ENCODE measurements at regions not wholly inside any gene's neighbourhood (a gene's known extent, or its start where the extent isn't known, plus 50 kb on each side); places are given as distances from the start of the nearest gene placed in this dataset.
A peak's percentile ranks its signal among the peaks of the same experiment; 100 is the strongest.

DNA sequence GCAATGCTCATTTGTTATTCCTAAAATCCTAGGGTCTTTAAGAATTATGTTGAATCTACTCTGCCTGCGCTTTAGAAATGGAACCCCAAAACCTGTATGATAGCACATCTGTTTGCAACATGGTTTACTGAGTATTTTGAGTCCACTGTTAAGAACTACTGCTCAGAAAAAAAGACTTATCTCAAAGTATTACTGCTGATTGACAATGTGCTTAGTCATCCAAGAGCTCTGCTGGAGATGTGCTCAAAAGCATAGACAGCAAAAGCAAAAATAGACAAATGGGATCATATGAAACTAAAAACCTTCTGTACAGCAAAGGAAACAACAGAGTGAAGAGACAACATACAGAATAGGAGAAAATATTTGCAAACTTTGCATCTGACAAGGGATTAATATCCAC lies 107.0 kb downstream of the CTH start:
- no CpG with 5 or more reads among the region's 1 CpG for WGBS (ENCODE audit: insufficient coverage)
- no peak for ATAC-seq (ENCODE audit: low read depth)
- intact Hi-C loops (cut with micrococcal nuclease): no loop called here
- Histone ChIP-seq H3K4me1 (ENCODE audit: control insufficient read depth in 2 of 2, insufficient read depth in 2 of 2, low read length in 2 of 2) (no peaks in the 10 kb centered on the region), H3K79me2 (ENCODE audit: control insufficient read depth, insufficient read depth, low read length) (no peaks in the 10 kb centered on the region), H2AFZ (ENCODE audit: insufficient read depth, low read depth, low read length, poor library complexity, severe bottlenecking) (no peak overlapping the region), H3K4me3 (ENCODE audit: control extremely low read depth in 1 of 5, extremely low read depth in 1 of 5, insufficient read depth in 1 of 5, low read depth in 2 of 5, low read length in 4 of 5) (no peak overlapping the region), H3K4me2 (replicated peaks; ENCODE audit: low read depth, low read length, poor library complexity, severe bottlenecking) (no peak overlapping the region), H4K20me1 (ENCODE audit: control insufficient read depth, insufficient read depth, low read length, poor library complexity, severe bottlenecking) (no peaks in the 10 kb centered on the region), H3K27ac (ENCODE audit: low read length in 2 of 2) (no peak overlapping the region), H3K9me3 (ENCODE audit: control extremely low read depth in 1 of 3, control insufficient read depth in 2 of 3, insufficient read depth in 1 of 3, low read length in 2 of 3) (no peaks in the 10 kb centered on the region), H3K36me3 (replicated peaks in 1 of 2; ENCODE audit: control extremely low read depth in 1 of 2, control insufficient read depth in 1 of 2, extremely low read depth in 1 of 2, insufficient read depth in 2 of 2, low read length in 1 of 2) (no peaks in the 10 kb centered on the region), H3K27me3 (replicated peaks in 1 of 4; ENCODE audit: control extremely low read depth in 1 of 4, control insufficient read depth in 3 of 4, insufficient read depth in 4 of 4, low read length in 3 of 4) (no peaks in the 10 kb centered on the region), H3K9ac (ENCODE audit: low read length) (no peak overlapping the region)
- TF ChIP-seq, protein P1, sequence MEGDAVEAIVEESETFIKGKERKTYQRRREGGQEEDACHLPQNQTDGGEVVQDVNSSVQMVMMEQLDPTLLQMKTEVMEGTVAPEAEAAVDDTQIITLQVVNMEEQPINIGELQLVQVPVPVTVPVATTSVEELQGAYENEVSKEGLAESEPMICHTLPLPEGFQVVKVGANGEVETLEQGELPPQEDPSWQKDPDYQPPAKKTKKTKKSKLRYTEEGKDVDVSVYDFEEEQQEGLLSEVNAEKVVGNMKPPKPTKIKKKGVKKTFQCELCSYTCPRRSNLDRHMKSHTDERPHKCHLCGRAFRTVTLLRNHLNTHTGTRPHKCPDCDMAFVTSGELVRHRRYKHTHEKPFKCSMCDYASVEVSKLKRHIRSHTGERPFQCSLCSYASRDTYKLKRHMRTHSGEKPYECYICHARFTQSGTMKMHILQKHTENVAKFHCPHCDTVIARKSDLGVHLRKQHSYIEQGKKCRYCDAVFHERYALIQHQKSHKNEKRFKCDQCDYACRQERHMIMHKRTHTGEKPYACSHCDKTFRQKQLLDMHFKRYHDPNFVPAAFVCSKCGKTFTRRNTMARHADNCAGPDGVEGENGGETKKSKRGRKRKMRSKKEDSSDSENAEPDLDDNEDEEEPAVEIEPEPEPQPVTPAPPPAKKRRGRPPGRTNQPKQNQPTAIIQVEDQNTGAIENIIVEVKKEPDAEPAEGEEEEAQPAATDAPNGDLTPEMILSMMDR (IDR thresholded peaks at IDR 0.05): no peak
- no peak for TF ChIP-seq EZH2 (IDR thresholded peaks at IDR 0.05; ENCODE audit: borderline replicate concordance, insufficient read depth, low read depth, low read length, poor library complexity, severe bottlenecking)
- Mint-ChIP-seq H3K9me3 (ENCODE audit: insufficient read depth) (no peaks in the 10 kb centered on the region), H3K4me1 (no peaks in the 10 kb centered on the region), H3K27me3 (peaks cover 7% of the 10 kb centered on the region), H3K4me3 (no peak overlapping the region), H3K27ac (no peak overlapping the region)
- DNase-seq: no peak
- ChIA-PET CTCF (interaction anchor here (1.2 kb wide), 1 partner anchor 12 kb away, joined by 5 read pairs; no protein-coding TSS in a partner anchor), POLR2A (no interaction called here)

DNA sequence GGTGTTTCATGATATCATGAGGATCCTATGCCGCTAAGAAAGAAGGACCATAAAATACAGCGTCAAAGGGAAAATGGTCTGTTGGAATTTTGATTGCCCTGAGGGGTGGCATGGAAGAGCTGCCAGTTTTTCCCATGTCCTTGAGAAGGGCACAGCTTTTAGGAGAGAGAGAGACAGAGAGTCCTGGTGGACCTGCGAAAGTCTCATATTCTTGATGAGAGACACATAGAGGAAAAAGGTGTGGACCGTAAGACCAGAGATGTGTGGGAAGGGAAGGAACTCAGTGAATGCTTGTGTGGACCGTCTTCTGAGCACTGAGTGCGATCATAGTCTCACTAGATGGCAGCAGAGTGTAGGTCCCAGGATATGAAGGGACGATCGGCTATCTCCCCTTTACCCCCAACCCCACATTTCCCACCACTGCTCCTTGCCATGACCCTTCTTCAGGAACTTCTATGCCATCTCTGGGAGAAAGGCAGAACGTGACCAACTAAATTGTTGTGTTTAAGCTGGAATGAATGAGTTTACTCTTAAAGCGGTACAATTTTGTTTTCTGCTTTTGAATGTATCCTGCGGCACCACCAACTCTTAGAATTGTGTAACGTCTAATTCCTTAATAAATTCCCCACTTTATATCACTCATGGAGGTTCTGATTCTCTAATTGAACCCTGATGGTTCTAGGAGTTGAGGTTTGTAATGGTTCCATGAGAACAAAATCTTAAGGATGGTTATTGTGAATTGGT lies 117.7 kb downstream of the CTH start:
- POLR2A ChIA-PET: no interaction called here
- Histone ChIP-seq H3K9ac (ENCODE audit: low read length) (no peak overlapping the region), H3K4me2 (replicated peaks; ENCODE audit: low read depth, low read length, poor library complexity, severe bottlenecking) (no peak overlapping the region), H3K79me2 (ENCODE audit: control insufficient read depth, insufficient read depth, low read length) (no peaks in the 10 kb centered on the region), H3K27me3 (replicated peaks in 1 of 4; ENCODE audit: control extremely low read depth in 1 of 4, control insufficient read depth in 3 of 4, insufficient read depth in 4 of 4, low read length in 3 of 4) (peaks cover 0 to 5% (median 0%) of the 10 kb centered on the region in 4 experiments), H4K20me1 (ENCODE audit: control insufficient read depth, insufficient read depth, low read length, poor library complexity, severe bottlenecking) (no peaks in the 10 kb centered on the region), H3K27ac (ENCODE audit: low read length in 2 of 2) (no peak overlapping the region), H2AFZ (ENCODE audit: insufficient read depth, low read depth, low read length, poor library complexity, severe bottlenecking) (no peak overlapping the region), H3K9me3 (ENCODE audit: control extremely low read depth in 1 of 3, control insufficient read depth in 2 of 3, insufficient read depth in 1 of 3, low read length in 2 of 3) (no peaks in the 10 kb centered on the region), H3K36me3 (replicated peaks in 1 of 2; ENCODE audit: control extremely low read depth in 1 of 2, control insufficient read depth in 1 of 2, extremely low read depth in 1 of 2, insufficient read depth in 2 of 2, low read length in 1 of 2) (no peaks in the 10 kb centered on the region), H3K4me1 (ENCODE audit: control insufficient read depth in 2 of 2, insufficient read depth in 2 of 2, low read length in 2 of 2) (no peaks in the 10 kb centered on the region), H3K4me3 (ENCODE audit: control extremely low read depth in 1 of 5, extremely low read depth in 1 of 5, insufficient read depth in 1 of 5, low read depth in 2 of 5, low read length in 4 of 5) (no peak overlapping the region)
- WGBS (ENCODE audit: insufficient coverage): 59% methylated on average over 4 of the region's 12 CpGs
- H3K4me1 Mint-ChIP-seq: no peaks in the 10 kb centered on the region
- intact Hi-C loops (cut with micrococcal nuclease): no loop called here
- no peak overlapping the region for H3K27ac Mint-ChIP-seq
- H3K27me3 Mint-ChIP-seq: peaks cover 27% of the 10 kb centered on the region
- TF ChIP-seq, protein P1 (IDR thresholded peaks at IDR 0.05): peak; percentile 34
- TF ChIP-seq EZH2 (IDR thresholded peaks at IDR 0.05; ENCODE audit: borderline replicate concordance, insufficient read depth, low read depth, low read length, poor library complexity, severe bottlenecking): no peak
- H3K9me3 Mint-ChIP-seq (ENCODE audit: insufficient read depth): no peaks in the 10 kb centered on the region
- H3K4me3 Mint-ChIP-seq: no peak overlapping the region
- no peak for ATAC-seq (ENCODE audit: low read depth)
- CTCF ChIA-PET: interaction anchor here (0.8 to 1.2 kb wide), 3 partner anchors 10 to 396 kb away, joined by 3 to 4 read pairs (median 4); no protein-coding TSS in a partner anchor
- DNase-seq: peak; percentile 19
